Cerebellar cortex (tissue), 1 donor: ENCODE measurements at regions not wholly inside any gene's neighbourhood (a gene's known extent, or its start where the extent isn't known, plus 50 kb on each side); places are given as distances from the start of the nearest gene placed in this dataset.

ENCODE experiments used
- DNase-seq: peaks from one replicate; pipeline ENCODE4 v3.0.0-alpha.2; 2015; ENCODE audit warnings: low spot score

- no peak for DNase-seq
Measured at GRCh38 chr12:92496790-92497189, 206.0 kb upstream of the PLEKHG7 start.

- no peak for DNase-seq
Measured at GRCh38 chr12:92495108-92495507, 207.7 kb upstream of the PLEKHG7 start.

- no peak for DNase-seq
Measured at GRCh38 chr12:92493816-92494215, 209.0 kb upstream of the PLEKHG7 start.

GRCh38 chr12:92492995-92493394 is 209.8 kb upstream of the PLEKHG7 start:
- no peak for DNase-seq

- DNase-seq, result no peak
Measured at GRCh38 chr12:92492291-92492690, 210.5 kb upstream of the PLEKHG7 start.

GRCh38 chr12:92489781-92490180 is 213.0 kb upstream of the PLEKHG7 start:
- DNase-seq, result no peak

GRCh38 chr12:92488735-92489134 is 214.1 kb upstream of the PLEKHG7 start:
- DNase-seq, result no peak

- no peak for DNase-seq
Measured at GRCh38 chr12:92487138-92487485, 215.7 kb upstream of the PLEKHG7 start.

GRCh38 chr12:92486443-92487137 is 216.2 kb upstream of the PLEKHG7 start:
- no peak for DNase-seq

- no peak for DNase-seq
Measured at GRCh38 chr12:92485351-92486348, 217.1 kb upstream of the PLEKHG7 start.

GRCh38 chr12:92482599-92482998 is 220.2 kb upstream of the PLEKHG7 start:
- no peak for DNase-seq

- DNase-seq, result no peak
Measured at GRCh38 chr12:92481066-92481465, 221.7 kb upstream of the PLEKHG7 start.

- DNase-seq, result no peak
Measured at GRCh38 chr12:92478692-92479091, 224.1 kb upstream of the PLEKHG7 start.

- DNase-seq, result no peak
Measured at GRCh38 chr12:92476844-92477243, 225.9 kb upstream of the PLEKHG7 start.

GRCh38 chr12:92473564-92473963 is 229.2 kb upstream of the PLEKHG7 start:
- no peak for DNase-seq

- DNase-seq, result no peak
Measured at GRCh38 chr12:92472201-92472600, 230.6 kb upstream of the PLEKHG7 start.

GRCh38 chr12:92471551-92471950 is 231.2 kb upstream of the PLEKHG7 start:
- no peak for DNase-seq

GRCh38 chr12:92470608-92471021 is 232.2 kb upstream of the PLEKHG7 start:
- DNase-seq, result no peak

GRCh38 chr12:92469837-92470236 is 233.0 kb upstream of the PLEKHG7 start:
- DNase-seq, result no peak

- no peak for DNase-seq
Measured at GRCh38 chr12:92468358-92469020, 234.3 kb upstream of the PLEKHG7 start.

GRCh38 chr12:92467886-92468285 is 234.9 kb upstream of the PLEKHG7 start:
- DNase-seq, result peak; percentile 20
